GM18858 (cell line): ENCODE measurements at regions not wholly inside any gene's neighbourhood (a gene's known extent, or its start where the extent isn't known, plus 50 kb on each side); places are given as distances from the start of the nearest gene placed in this dataset.
"Not testable (repeated sequence)": the region's sequence is repeated elsewhere in the genome, so short reads cannot be mapped to it uniquely, and the experiment has no call there.

Experiments used
- ATAC-seq: cut with Tn5 transposase; IDR thresholded peaks from one replicate; pipeline ENCODE4 v1.9.1; 2021; ENCODE audit not compliant: unreplicated experiment

- no peak for ATAC-seq
Observed at GRCh38 chr14:46596236-46596635, 55.3 kb downstream of the RPL10L start.

DNA sequence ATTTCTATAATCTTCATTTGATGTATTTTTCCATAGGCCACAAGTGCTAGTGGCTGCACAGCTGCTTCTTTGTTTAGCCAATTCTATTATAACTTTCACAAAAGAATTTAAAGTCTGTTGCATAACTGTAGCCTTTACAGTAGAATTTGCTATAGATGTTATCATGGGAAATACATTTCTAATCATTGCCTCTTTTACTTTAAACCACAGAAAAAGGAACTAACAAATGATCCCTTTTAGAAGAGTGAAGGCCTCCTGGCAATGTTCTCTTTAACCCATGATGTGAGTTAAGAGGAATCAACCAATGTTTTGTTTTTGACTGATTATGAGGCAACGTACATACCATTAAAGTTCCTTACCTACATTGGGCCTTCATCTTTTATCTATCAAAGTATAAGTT lies 68.8 kb downstream of the RPL10L start:
- no peak for ATAC-seq

GRCh38 chr14:46581036-46581671 lies 70.4 kb downstream of the RPL10L start:
- ATAC-seq = no peak

- no peak for ATAC-seq
Observed at GRCh38 chr14:46574978-46575375, 76.6 kb downstream of the RPL10L start.

- no peak for ATAC-seq
Observed at GRCh38 chr14:46574221-46574977, 77.2 kb downstream of the RPL10L start.

GRCh38 chr14:46573498-46573897 lies 78.1 kb downstream of the RPL10L start:
- ATAC-seq = no peak

DNA sequence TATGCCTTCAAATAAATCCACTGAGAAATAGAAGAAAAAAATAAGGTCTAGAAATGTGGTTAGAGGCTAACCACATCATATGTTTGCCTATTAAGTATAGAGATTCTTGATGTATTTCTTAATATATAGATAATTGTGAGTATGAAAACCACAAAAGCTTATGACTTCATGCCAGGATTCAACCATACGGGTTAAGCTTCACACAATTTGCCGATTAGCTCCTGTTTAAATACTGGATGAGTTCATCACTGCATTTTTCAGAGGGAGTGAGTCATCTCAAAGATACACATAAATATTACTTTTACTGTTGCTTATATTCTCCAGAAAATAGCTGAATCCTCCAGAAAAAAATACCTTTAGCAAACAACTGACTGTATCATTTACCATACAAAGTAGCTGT lies 79.6 kb downstream of the RPL10L start:
- ATAC-seq = no peak

DNA sequence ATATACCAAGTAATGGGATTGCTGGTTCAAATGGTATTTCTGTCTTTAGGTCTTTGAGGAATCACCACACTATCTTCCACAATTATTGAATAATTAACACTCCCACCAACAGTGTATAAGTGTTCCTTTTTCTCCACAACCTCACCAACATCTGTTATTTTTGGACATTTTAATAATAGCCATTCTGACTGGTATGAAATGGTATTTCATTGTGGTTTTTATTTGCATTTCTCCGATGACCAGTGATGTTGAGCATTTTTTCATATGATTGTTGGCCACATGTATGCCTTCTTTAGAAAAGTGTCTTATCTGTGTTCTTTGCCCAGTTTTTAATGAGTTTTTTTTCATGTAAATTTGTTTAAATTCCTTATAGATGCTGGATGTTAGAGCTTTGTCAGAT lies 83.4 kb downstream of the RPL10L start:
- not testable (repeated sequence) for ATAC-seq

- no peak for ATAC-seq
Observed at GRCh38 chr14:46550836-46551235, 100.7 kb downstream of the RPL10L start.

DNA sequence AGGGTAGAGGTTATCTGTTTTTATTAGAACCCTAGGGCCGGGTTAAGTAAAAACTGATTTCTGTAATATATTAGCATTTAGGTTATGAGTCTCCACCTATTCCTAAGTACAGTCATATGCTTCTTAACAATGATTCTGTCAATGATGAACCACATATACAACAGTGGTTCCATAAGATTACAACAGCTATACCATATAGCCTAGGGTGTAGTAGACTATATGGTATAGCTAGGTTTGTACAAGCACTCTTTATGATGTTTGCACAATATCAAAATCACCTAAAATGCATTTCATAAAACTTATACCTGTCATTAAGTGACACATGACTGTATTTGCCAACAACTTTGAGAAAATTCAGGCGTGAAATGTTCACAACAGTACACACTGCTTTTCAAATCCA lies 110.6 kb downstream of the RPL10L start:
- ATAC-seq = no peak

DNA sequence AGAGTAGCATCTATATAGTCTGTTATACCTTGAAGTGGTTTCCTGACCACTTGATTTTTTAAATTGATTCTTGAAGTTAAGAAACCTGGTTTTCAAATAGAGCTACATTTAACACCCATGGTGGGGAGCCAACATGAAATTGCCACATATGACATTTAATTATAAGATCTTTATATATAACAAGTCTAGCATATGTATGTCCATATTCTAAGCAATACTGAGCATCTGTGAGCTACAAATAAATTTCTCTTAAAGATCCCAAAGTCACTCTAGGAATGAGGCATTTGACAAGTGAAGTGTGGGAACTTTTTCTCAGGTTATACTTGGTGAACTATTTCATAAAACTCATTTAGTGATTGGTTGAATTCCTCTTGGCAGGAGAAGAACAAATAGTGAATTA lies 132.5 kb downstream of the RPL10L start:
- ATAC-seq = no peak

- not testable (repeated sequence) for ATAC-seq
Observed at GRCh38 chr14:46508752-46509151, 142.8 kb downstream of the RPL10L start.

DNA sequence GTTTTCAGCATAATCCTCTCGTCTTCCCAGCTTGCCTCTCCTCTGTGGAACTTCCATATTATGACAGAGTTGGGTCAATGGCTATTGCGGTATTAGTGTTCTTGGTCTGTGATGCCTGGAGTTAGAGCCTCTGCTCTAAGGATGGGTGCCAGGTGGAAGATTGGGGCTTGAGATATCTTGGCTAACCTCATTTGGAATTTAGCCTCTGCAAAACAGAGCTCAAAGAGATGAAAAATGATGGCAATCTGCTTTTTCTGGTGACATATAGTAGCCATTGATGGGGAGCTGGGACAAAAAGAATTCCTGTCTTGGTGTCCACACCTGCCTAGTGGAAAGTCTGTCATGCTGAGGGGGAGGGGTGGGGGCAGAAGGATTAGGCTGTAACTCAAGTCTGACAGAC lies 152.1 kb downstream of the RPL10L start:
- ATAC-seq = no peak

DNA sequence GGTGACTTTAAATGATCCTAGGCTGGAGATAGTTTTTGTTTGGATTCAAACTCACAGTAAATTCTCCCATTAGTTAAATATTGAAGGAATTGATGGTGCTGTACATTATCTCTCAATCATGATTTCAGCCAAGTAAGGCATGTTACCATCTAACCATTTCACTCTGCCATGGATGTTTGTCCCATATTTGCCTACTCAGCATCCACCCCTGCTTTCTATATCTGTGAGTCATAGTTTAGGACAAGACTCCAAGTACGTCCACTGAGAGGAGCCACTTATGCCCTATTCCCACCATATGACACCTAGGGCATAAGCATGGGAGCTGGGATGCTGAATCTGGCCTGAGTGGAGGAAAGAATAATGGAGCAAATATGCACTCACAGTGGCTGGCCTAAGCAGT lies 155.2 kb downstream of the RPL10L start:
- ATAC-seq = no peak

GRCh38 chr14:46490238-46490685 lies 161.3 kb downstream of the RPL10L start:
- ATAC-seq = peak; percentile 97

DNA sequence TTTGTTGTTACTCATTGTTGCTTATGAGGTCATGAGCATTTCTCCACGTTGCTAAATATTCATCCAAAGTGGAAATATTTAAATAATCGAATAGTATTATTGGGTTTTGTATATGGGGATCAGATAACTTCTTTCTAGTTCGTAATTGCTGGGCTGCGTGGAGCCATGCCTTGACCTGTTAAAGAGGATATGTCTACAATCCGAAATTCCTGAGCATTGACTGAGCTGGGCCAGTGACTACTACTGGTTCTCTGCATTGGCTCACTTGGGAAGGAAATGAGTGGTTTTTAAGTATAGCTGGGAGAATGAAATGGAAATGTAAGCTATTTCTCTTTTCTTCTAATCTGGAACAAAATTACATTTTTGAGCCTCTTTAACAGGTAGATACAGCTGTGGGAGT lies 163.2 kb downstream of the RPL10L start:
- no peak for ATAC-seq

GRCh38 chr14:46487582-46488350 lies 163.8 kb downstream of the RPL10L start:
- no peak for ATAC-seq

GRCh38 chr14:46482200-46482599 lies 169.4 kb downstream of the RPL10L start:
- ATAC-seq = no peak

DNA sequence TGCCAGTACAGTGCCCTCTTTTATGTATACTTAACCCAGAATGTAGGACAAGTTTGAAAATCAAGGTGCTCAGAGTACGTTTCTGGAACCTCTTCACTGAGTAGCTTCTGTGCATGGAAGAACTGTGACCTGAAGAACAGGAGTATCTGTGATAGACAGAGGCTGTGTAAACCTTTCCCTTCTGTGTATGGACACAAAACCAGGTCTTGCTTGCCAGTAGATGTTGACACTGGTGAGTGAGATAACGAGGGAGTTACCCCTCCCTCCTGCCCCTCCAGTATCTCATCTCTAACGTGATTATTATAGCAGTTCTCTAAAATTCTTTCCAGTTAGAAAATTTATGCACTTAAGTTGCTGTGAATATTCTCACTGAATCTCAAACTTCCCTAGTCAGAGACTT lies 170.8 kb downstream of the RPL10L start:
- ATAC-seq = no peak

GRCh38 chr14:46472261-46472660 lies 179.3 kb downstream of the RPL10L start:
- ATAC-seq = no peak

DNA sequence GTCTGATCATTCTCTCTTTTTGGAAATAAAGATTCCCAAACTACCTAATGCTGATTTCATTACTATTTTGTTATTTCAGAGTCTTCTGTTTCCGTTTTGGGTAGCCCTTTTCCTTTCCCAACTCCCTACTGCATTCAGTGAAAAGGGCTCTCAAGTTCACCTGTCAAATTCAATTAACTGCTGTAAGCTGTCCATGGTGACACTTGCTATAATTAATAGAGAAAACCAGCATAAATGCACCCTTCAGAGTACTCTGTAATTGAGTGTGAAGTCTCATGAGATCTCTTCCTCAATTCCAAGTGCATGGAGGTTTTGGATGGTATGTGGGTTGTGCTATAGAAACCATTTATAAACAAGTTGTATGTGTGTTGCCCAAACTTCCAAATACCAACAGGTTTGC lies 187.2 kb downstream of the RPL10L start:
- no peak for ATAC-seq

GRCh38 chr14:46451800-46452199 lies 199.8 kb downstream of the RPL10L start:
- ATAC-seq = no peak
